ENCODE measurements at regions not wholly inside any gene's neighbourhood (a gene's known extent, or its start where the extent isn't known, plus 50 kb on each side); places are given as distances from the start of the nearest gene placed in this dataset.
A peak's percentile ranks its signal among the peaks of the same experiment; 100 is the strongest.
"Not testable (repeated sequence)": the region's sequence is repeated elsewhere in the genome, so short reads cannot be mapped to it uniquely, and the experiment has no call there.

- Histone ChIP-seq H3K9me3 (replicated peaks) (no peaks in the 10 kb centered on the region), H3K36me3 (no peaks in the 10 kb centered on the region), H3K4me1 (no peaks in the 10 kb centered on the region), H3K27me3 (peaks cover 6% of the 10 kb centered on the region; the same call in 1 of the 2 replicates), H3K27ac (no peak overlapping the region), H3K4me3 (no peak overlapping the region)
- no peak for DNase-seq
Observed at GRCh38 chr7:142647749-142648148, 101.5 kb upstream of the PRSS1 start.

- no peaks in the 10 kb centered on the region for H3K36me3 ChIP-seq
- peaks cover 6% of the 10 kb centered on the region; the same call in 1 of the 2 replicates for H3K27me3 ChIP-seq
Observed at GRCh38 chr7:142646386-142647140, 102.7 kb upstream of the PRSS1 start.

GRCh38 chr7:142645777-142646176 is 103.5 kb upstream of the PRSS1 start:
- no peaks in the 10 kb centered on the region for H3K4me1 ChIP-seq
- no peaks in the 10 kb centered on the region for H3K36me3 ChIP-seq
- no peaks in the 10 kb centered on the region for H3K9me3 ChIP-seq (replicated peaks)
- H3K4me3 ChIP-seq, result no peak overlapping the region
- no peak for DNase-seq
- peaks cover 6% of the 10 kb centered on the region; the same call in 1 of the 2 replicates for H3K27me3 ChIP-seq
- no peak overlapping the region for H3K27ac ChIP-seq

More at GRCh38 chr7:142646386-142647140, 102.7 kb upstream of the PRSS1 start:
- H3K4me3 ChIP-seq, result no peak overlapping the region
- no peak for DNase-seq
- no peak overlapping the region for H3K27ac ChIP-seq
- H3K4me1 ChIP-seq, result no peaks in the 10 kb centered on the region
- no peaks in the 10 kb centered on the region for H3K9me3 ChIP-seq (replicated peaks)

GRCh38 chr7:142642316-142642715 is 107.0 kb upstream of the PRSS1 start:
- Histone ChIP-seq H3K9me3 (replicated peaks) (no peaks in the 10 kb centered on the region), H3K4me3 (no peak overlapping the region), H3K36me3 (no peaks in the 10 kb centered on the region), H3K27ac (no peak overlapping the region), H3K4me1 (no peaks in the 10 kb centered on the region), H3K27me3 (peaks cover 6% of the 10 kb centered on the region; the same call in 1 of the 2 replicates)
- DNase-seq, result no peak

- H3K27ac ChIP-seq; H3K4me1 ChIP-seq; H3K27me3 ChIP-seq; H3K36me3 ChIP-seq; H3K4me3 ChIP-seq; DNase-seq; H3K9me3 ChIP-seq (replicated peaks): not testable (repeated sequence)
Observed at GRCh38 chr7:142641252-142641651, 108.0 kb upstream of the PRSS1 start.

- DNase-seq, result no peak
- Histone ChIP-seq H3K4me1 (no peaks in the 10 kb centered on the region), H3K27me3 (no peaks in the 10 kb centered on the region), H3K4me3 (no peak overlapping the region), H3K9me3 (replicated peaks) (no peaks in the 10 kb centered on the region), H3K36me3 (no peaks in the 10 kb centered on the region), H3K27ac (no peak overlapping the region)
Observed at GRCh38 chr7:142638581-142638980, 110.7 kb upstream of the PRSS1 start.

- Histone ChIP-seq H3K4me3 (no peak overlapping the region), H3K9me3 (replicated peaks) (no peaks in the 10 kb centered on the region), H3K4me1 (no peaks in the 10 kb centered on the region; the same call in 1 of the 2 replicates)
Observed at GRCh38 chr7:142637240-142637639, 112.0 kb upstream of the PRSS1 start.

GRCh38 chr7:142636751-142637150 is 112.5 kb upstream of the PRSS1 start:
- Histone ChIP-seq H3K4me3 (no peak overlapping the region), H3K9me3 (replicated peaks) (no peaks in the 10 kb centered on the region), H3K27me3 (no peaks in the 10 kb centered on the region), H3K36me3 (no peaks in the 10 kb centered on the region), H3K4me1 (no peaks in the 10 kb centered on the region; the same call in 1 of the 2 replicates), H3K27ac (no peak overlapping the region)
- DNase-seq, result no peak

More at GRCh38 chr7:142637240-142637639, 112.0 kb upstream of the PRSS1 start:
- Histone ChIP-seq H3K36me3 (no peaks in the 10 kb centered on the region), H3K27me3 (no peaks in the 10 kb centered on the region), H3K27ac (no peak overlapping the region)
- no peak for DNase-seq

GRCh38 chr7:142636107-142636506 is 113.2 kb upstream of the PRSS1 start:
- not testable (repeated sequence) for H3K4me3 ChIP-seq

GRCh38 chr7:142632271-142633134 is 116.8 kb upstream of the PRSS1 start:
- no peak overlapping the region for H3K4me3 ChIP-seq
- no peaks in the 10 kb centered on the region for H3K36me3 ChIP-seq
- H3K4me1 ChIP-seq, result peaks cover 30% of the 10 kb centered on the region
- H3K27me3 ChIP-seq, result no peaks in the 10 kb centered on the region
- H3K9me3 ChIP-seq (replicated peaks), result peaks cover 13% of the 10 kb centered on the region
- DNase-seq, result peak; percentile 52 to 90
- no peak overlapping the region for H3K27ac ChIP-seq

More at GRCh38 chr7:142636107-142636506, 113.2 kb upstream of the PRSS1 start:
- H3K4me1 ChIP-seq; H3K36me3 ChIP-seq; H3K27ac ChIP-seq; H3K9me3 ChIP-seq (replicated peaks); H3K27me3 ChIP-seq; DNase-seq: not testable (repeated sequence)

GRCh38 chr7:142629588-142630260 is 119.5 kb upstream of the PRSS1 start:
- peak; percentile 36 to 67 for DNase-seq
- H3K4me1 ChIP-seq, result peaks cover 38% of the 10 kb centered on the region
- peak overlapping the region; percentile 41 for H3K27ac ChIP-seq
- no peak overlapping the region for H3K4me3 ChIP-seq
- H3K9me3 ChIP-seq (replicated peaks), result peaks cover 13% of the 10 kb centered on the region
- no peaks in the 10 kb centered on the region for H3K27me3 ChIP-seq
- H3K36me3 ChIP-seq, result no peaks in the 10 kb centered on the region

GRCh38 chr7:142628945-142629344 is 120.3 kb upstream of the PRSS1 start:
- Histone ChIP-seq H3K9me3 (replicated peaks) (peaks cover 13% of the 10 kb centered on the region), H3K27ac (peak overlapping the region; percentile 41; the same call in 1 of the 2 replicates), H3K4me1 (peaks cover 38% of the 10 kb centered on the region), H3K36me3 (no peaks in the 10 kb centered on the region), H3K27me3 (no peaks in the 10 kb centered on the region), H3K4me3 (no peak overlapping the region)
- DNase-seq, result no peak

GRCh38 chr7:142627223-142627622 is 122.0 kb upstream of the PRSS1 start:
- not testable (repeated sequence) for H3K27me3 ChIP-seq, H3K36me3 ChIP-seq
- H3K4me1 ChIP-seq, result peaks cover 38% of the 10 kb centered on the region
- H3K9me3 ChIP-seq (replicated peaks), result peaks cover 13% of the 10 kb centered on the region
- DNase-seq, result peak; percentile 94 to 95
- H3K27ac ChIP-seq, result peak overlapping the region; percentile 100
- peak overlapping the region; percentile 62 for H3K4me3 ChIP-seq

GRCh38 chr7:142626420-142627035 is 122.7 kb upstream of the PRSS1 start:
- peaks cover 38% of the 10 kb centered on the region for H3K4me1 ChIP-seq
- no peaks in the 10 kb centered on the region for H3K36me3 ChIP-seq
- H3K9me3 ChIP-seq (replicated peaks), result peaks cover 13% of the 10 kb centered on the region
- H3K4me3 ChIP-seq, result peak overlapping the region; percentile 62
- peak; percentile 89 to 97 for DNase-seq
- H3K27me3 ChIP-seq, result no peaks in the 10 kb centered on the region
- H3K27ac ChIP-seq, result peak overlapping the region; percentile 100

Measured in SJCRH30 (cell line).